Activated T-cell treated with anti-CD3 and anti-CD28 coated beads, Interleukin-2, amount 50 U/mL, for 1 hour (primary cell): ENCODE measurements at regions not wholly inside any gene's neighbourhood (a gene's known extent, or its start where the extent isn't known, plus 50 kb on each side); places are given as distances from the start of the nearest gene placed in this dataset.

Experiments used
- DNase-seq: peaks from one replicate; pipeline ENCODE4 v3.0.0-alpha.2; 2020

- no peak for DNase-seq
Measured at GRCh38 chr4:89598602-89599001, 238.4 kb downstream of the SNCA start.

GRCh38 chr4:89595125-89595789 lies 241.7 kb downstream of the SNCA start:
- DNase-seq: no peak

- DNase-seq: no peak
Measured at GRCh38 chr4:89590128-89590527, 246.8 kb downstream of the SNCA start.

- no peak for DNase-seq
Measured at GRCh38 chr4:89588421-89588820, 248.5 kb downstream of the SNCA start.

GRCh38 chr4:89587364-89587763 lies 249.6 kb downstream of the SNCA start:
- DNase-seq: no peak

- no peak for DNase-seq
Measured at GRCh38 chr4:89586864-89587263, 250.1 kb downstream of the SNCA start.

GRCh38 chr4:89586318-89586717 lies 250.6 kb downstream of the SNCA start:
- DNase-seq: no peak

- no peak for DNase-seq
Measured at GRCh38 chr4:89582756-89583505, 254.0 kb downstream of the SNCA start.

- DNase-seq: no peak
Measured at GRCh38 chr4:89579771-89580170, 257.2 kb downstream of the SNCA start.

GRCh38 chr4:89576246-89576645 lies 260.7 kb downstream of the SNCA start:
- DNase-seq: no peak

GRCh38 chr4:89575840-89576239 lies 261.1 kb downstream of the SNCA start:
- DNase-seq: no peak

- DNase-seq: no peak
Measured at GRCh38 chr4:89574176-89574575, 262.8 kb downstream of the SNCA start.

GRCh38 chr4:89573656-89574055 lies 263.3 kb downstream of the SNCA start:
- no peak for DNase-seq

- no peak for DNase-seq
Measured at GRCh38 chr4:89572224-89572858, 264.6 kb downstream of the SNCA start.

- no peak for DNase-seq
Measured at GRCh38 chr4:89570931-89571330, 263.3 kb upstream of the GPRIN3 start.

GRCh38 chr4:89567936-89568335 lies 260.3 kb upstream of the GPRIN3 start:
- DNase-seq: no peak

- no peak for DNase-seq
Measured at GRCh38 chr4:89563431-89563830, 255.8 kb upstream of the GPRIN3 start.

GRCh38 chr4:89562746-89563145 lies 255.1 kb upstream of the GPRIN3 start:
- DNase-seq: no peak

GRCh38 chr4:89561048-89561447 lies 253.4 kb upstream of the GPRIN3 start:
- DNase-seq: no peak

GRCh38 chr4:89558147-89558546 lies 250.5 kb upstream of the GPRIN3 start:
- no peak for DNase-seq

- no peak for DNase-seq
Measured at GRCh38 chr4:89556601-89557305, 249.2 kb upstream of the GPRIN3 start.

GRCh38 chr4:89551191-89551590 lies 243.6 kb upstream of the GPRIN3 start:
- no peak for DNase-seq

- DNase-seq: no peak
Measured at GRCh38 chr4:89549907-89550306, 242.3 kb upstream of the GPRIN3 start.

GRCh38 chr4:89545315-89545714 lies 237.7 kb upstream of the GPRIN3 start:
- no peak for DNase-seq
